ENCODE measurements at regions not wholly inside any gene's neighbourhood (a gene's known extent, or its start where the extent isn't known, plus 50 kb on each side); places are given as distances from the start of the nearest gene placed in this dataset.

DNA sequence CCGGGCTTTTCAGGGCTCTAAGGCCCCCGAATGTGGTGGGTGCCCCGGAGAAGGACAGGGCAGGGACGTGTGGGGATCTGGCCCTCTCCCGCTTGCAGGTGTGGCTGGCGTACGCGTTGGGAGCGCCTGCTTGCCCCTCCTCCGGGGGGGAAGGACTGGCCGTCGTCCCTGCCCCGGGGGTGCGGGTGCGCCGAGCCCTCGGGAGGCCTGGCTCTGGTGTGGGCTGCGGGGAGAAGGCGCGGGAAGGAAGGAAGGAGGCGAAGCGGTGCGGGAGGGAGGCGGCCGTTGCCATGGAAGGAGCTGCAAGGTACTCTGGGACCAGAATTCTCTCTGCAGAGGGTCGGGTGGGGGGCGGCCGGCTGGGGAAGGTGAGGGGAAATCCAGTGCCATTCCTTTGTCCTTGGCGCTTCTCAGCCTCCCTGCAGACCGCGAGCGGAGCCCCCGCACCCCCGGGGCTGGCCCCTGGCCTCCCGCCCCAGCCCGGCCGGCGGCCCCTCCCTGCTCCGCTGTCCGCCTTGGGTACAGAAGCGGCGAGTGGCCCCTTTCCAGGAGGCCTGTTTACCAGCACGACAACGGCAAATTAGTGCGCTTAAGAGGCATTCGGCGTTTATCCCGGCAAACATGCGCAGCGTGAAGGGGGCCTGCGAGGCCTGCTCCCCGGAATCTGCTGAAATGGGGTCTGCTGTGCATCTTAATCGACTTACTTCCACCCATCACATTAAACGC, 67.1 kb upstream of the UNC5A start:
- TF ChIP-seq, protein P1, sequence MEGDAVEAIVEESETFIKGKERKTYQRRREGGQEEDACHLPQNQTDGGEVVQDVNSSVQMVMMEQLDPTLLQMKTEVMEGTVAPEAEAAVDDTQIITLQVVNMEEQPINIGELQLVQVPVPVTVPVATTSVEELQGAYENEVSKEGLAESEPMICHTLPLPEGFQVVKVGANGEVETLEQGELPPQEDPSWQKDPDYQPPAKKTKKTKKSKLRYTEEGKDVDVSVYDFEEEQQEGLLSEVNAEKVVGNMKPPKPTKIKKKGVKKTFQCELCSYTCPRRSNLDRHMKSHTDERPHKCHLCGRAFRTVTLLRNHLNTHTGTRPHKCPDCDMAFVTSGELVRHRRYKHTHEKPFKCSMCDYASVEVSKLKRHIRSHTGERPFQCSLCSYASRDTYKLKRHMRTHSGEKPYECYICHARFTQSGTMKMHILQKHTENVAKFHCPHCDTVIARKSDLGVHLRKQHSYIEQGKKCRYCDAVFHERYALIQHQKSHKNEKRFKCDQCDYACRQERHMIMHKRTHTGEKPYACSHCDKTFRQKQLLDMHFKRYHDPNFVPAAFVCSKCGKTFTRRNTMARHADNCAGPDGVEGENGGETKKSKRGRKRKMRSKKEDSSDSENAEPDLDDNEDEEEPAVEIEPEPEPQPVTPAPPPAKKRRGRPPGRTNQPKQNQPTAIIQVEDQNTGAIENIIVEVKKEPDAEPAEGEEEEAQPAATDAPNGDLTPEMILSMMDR (IDR thresholded peaks at IDR 0.05), result no peak
- TF ChIP-seq POLR2A (IDR thresholded peaks at IDR 0.05), result no peak

Data from right lobe of liver (tissue), 4 donors.